GM12891 (cell line): ENCODE measurements at regions not wholly inside any gene's neighbourhood (a gene's known extent, or its start where the extent isn't known, plus 50 kb on each side); places are given as distances from the start of the nearest gene placed in this dataset.

ENCODE experiments used
- PAX5 ChIP-seq: IDR thresholded peaks from 2 replicates; pipeline ENCODE4 v1.6.1; 2011; ENCODE audit warnings: low read length, moderate library complexity, mild to moderate bottlenecking; ENCODE audit not compliant: insufficient read depth, severe bottlenecking
- POLR2A ChIP-seq: IDR thresholded peaks from 2 replicates; pipeline ENCODE4 v1.6.1; 2011; ENCODE audit warnings: low read depth, low read length, control low read depth

DNA sequence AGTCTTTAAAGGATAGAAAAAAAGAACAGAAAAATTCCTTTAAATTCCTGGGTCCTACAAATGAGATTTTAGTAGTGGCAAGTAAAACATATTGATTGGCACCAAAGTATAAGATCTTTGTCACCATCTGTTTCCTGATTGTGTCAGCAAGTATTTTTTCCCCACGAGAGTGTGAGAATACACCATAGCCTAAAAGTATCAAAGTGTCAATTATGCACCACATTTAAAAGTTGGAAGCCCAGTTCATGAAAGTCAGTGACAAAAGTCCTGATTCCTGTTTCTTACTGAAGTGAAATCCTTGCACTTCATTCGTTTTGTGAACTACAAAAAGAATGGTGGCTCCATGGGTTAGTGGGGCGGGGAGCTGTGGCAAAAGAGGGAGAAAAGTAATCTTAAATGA is 83.8 kb upstream of the DPH6 start:
- TF ChIP-seq POLR2A (no peak), PAX5 (no peak)
